H1 (cell line): ENCODE measurements at regions not wholly inside any gene's neighbourhood (a gene's known extent, or its start where the extent isn't known, plus 50 kb on each side); places are given as distances from the start of the nearest gene placed in this dataset.

ENCODE experiments used
- RXRA ChIP-seq: IDR thresholded peaks from 2 replicates; pipeline ENCODE4 v1.6.1; 2011; ENCODE audit warnings: low read depth, mild to moderate bottlenecking, low read length, moderate library complexity; ENCODE audit not compliant: insufficient read depth

- TF ChIP-seq RXRA = no peak
These were observed 221.5 kb upstream of the NBEA start (continued) for GRCh38 chr13:34720618-34721017.
